Neuronal stem cell (in vitro differentiated cells): ENCODE measurements at regions not wholly inside any gene's neighbourhood (a gene's known extent, or its start where the extent isn't known, plus 50 kb on each side); places are given as distances from the start of the nearest gene placed in this dataset.

Experiments used
- DNase-seq: peaks from one replicate; pipeline ENCODE4 v3.0.0-alpha.2; 2013; ENCODE audit warnings: low spot score
- H2AFZ ChIP-seq: one replicate; pipeline ENCODE4 v1.6.1; 2013; ENCODE audit warnings: mild to moderate bottlenecking, low read length, inconsistent platforms
- H2AK5ac ChIP-seq: 2 replicates; pipeline ENCODE4 v1.6.1; 2013; ENCODE audit warnings: low read depth, mild to moderate bottlenecking, inconsistent platforms, low read length, moderate library complexity, mixed read lengths
- H2BK120ac ChIP-seq: 2 replicates; pipeline ENCODE4 v1.6.1; 2013; ENCODE audit warnings: low read depth, mild to moderate bottlenecking, inconsistent platforms, low read length, moderate library complexity, mixed read lengths
- H2BK12ac ChIP-seq: one replicate; pipeline ENCODE4 v1.6.1; 2013; ENCODE audit warnings: low read length, inconsistent platforms
- H2BK15ac ChIP-seq: 2 replicates; pipeline ENCODE4 v1.6.1; 2013; ENCODE audit warnings: mild to moderate bottlenecking, low read length, inconsistent platforms, mixed read lengths
- H2BK5ac ChIP-seq: one replicate; pipeline ENCODE4 v1.6.1; 2013; ENCODE audit warnings: inconsistent platforms, mild to moderate bottlenecking, low read length, moderate library complexity
- H3K14ac ChIP-seq: one replicate; pipeline ENCODE4 v1.6.1; 2013; ENCODE audit warnings: low read length, inconsistent platforms
- H3K18ac ChIP-seq: 2 replicates; pipeline ENCODE4 v1.6.1; 2013; ENCODE audit warnings: low read length, inconsistent platforms
- H3K23ac ChIP-seq: 2 replicates; pipeline ENCODE4 v1.6.1; 2013; ENCODE audit warnings: low read depth, mild to moderate bottlenecking, mixed read lengths, low read length, inconsistent platforms; ENCODE audit not compliant: poor library complexity
- H3K27ac ChIP-seq: replicated peaks from 3 replicates; pipeline ENCODE4 v1.5.1; 2013; ENCODE audit warnings: low read length, inconsistent platforms
- H3K27me3 ChIP-seq, 3 experiments: 2 replicates each; pipeline ENCODE4 v1.6.1; 2013; ENCODE audit warnings: low read length in 3 of 3, mild to moderate bottlenecking in 2 of 3, inconsistent platforms in 1 of 3, low read depth in 1 of 3, mixed read lengths in 1 of 3, moderate library complexity in 1 of 3; ENCODE audit not compliant: control insufficient read depth in 3 of 3, insufficient read depth in 3 of 3
- H3K36me3 ChIP-seq, 2 donors: replicated peaks in 1 of 2; 2 replicates each; pipeline ENCODE4 v1.6.1; 2013; ENCODE audit warnings: low read length in 2 of 2; ENCODE audit not compliant: control insufficient read depth in 2 of 2, insufficient read depth in 2 of 2
- H3K4ac ChIP-seq: 2 replicates; pipeline ENCODE4 v1.6.1; 2013; ENCODE audit warnings: inconsistent platforms, mild to moderate bottlenecking, low read length, moderate library complexity
- H3K4me1 ChIP-seq, 2 donors: 1 replicate in 1 of 2; 2 replicates in 1 of 2; pipeline ENCODE4 v1.6.1; 2013; ENCODE audit warnings: low read length in 2 of 2, low read depth in 1 of 2; ENCODE audit not compliant: control insufficient read depth in 2 of 2, insufficient read depth in 1 of 2
- H3K4me2 ChIP-seq: one replicate; pipeline ENCODE4 v1.6.1; 2013; ENCODE audit warnings: mild to moderate bottlenecking, low read length, inconsistent platforms; ENCODE audit not compliant: insufficient read depth, poor library complexity, severe bottlenecking
- H3K4me3 ChIP-seq, 2 donors: 2 replicates each; pipeline ENCODE4 v1.5.1; 2013; ENCODE audit warnings: low read length in 2 of 2, mild to moderate bottlenecking in 2 of 2, inconsistent platforms in 1 of 2, moderate library complexity in 1 of 2
- H3K79me1 ChIP-seq: one replicate; pipeline ENCODE4 v1.6.1; 2013; ENCODE audit warnings: low read depth, mild to moderate bottlenecking, inconsistent platforms, low read length, moderate library complexity
- H3K9ac ChIP-seq: one replicate; pipeline ENCODE4 v1.6.1; 2013; ENCODE audit warnings: mild to moderate bottlenecking, low read depth, low read length, inconsistent platforms; ENCODE audit not compliant: poor library complexity
- H3K9me3 ChIP-seq, 2 donors: replicated peaks in 1 of 2; 2 replicates each; pipeline versions ENCODE3 to v1.6.1; 2013; ENCODE audit warnings: low read length in 2 of 2, mild to moderate bottlenecking in 2 of 2, inconsistent platforms in 1 of 2, low read depth in 1 of 2, mixed read lengths in 1 of 2, moderate library complexity in 1 of 2; ENCODE audit not compliant: control insufficient read depth in 2 of 2, insufficient read depth in 1 of 2
- H4K8ac ChIP-seq: one replicate; pipeline ENCODE4 v1.6.1; 2013; ENCODE audit warnings: low read depth, mild to moderate bottlenecking, inconsistent platforms, low read length, moderate library complexity
- H4K91ac ChIP-seq: one replicate; pipeline ENCODE4 v1.6.1; 2013; ENCODE audit warnings: low read length, low read depth, mild to moderate bottlenecking, inconsistent platforms; ENCODE audit not compliant: poor library complexity
- WGBS, 2 donors: extraction: QIAGEN DNeasy Blood & Tissue Kit; methylation state at CpG; one replicate each; pipeline ENCODE4 v1.1.7; 2013; ENCODE audit warnings: missing lambda C conversion rate in 2 of 2, mixed read lengths in 1 of 2; ENCODE audit not compliant: insufficient read length in 2 of 2, insufficient replicate concordance in 1 of 2; ENCODE audit errors: extremely low coverage in 2 of 2; 5-methylcytosine and 5-hydroxymethylcytosine counted together

GRCh38 chr3:195004512-195005250 is 266.3 kb downstream of the XXYLT1 start:
- no peak overlapping the region for H3K4ac ChIP-seq
- WGBS, 2 donors = no CpG with 5 or more reads among the region's 9 CpGs
- H2AK5ac ChIP-seq = no peak overlapping the region
- H3K4me2 ChIP-seq = no peak overlapping the region
- H2AFZ ChIP-seq = no peak overlapping the region
- no peak overlapping the region for H3K23ac ChIP-seq
- H3K36me3 ChIP-seq = no peaks in the 10 kb centered on the region
- H2BK15ac ChIP-seq = no peak overlapping the region
- no peak overlapping the region for H3K4me3 ChIP-seq
- H2BK120ac ChIP-seq = no peak overlapping the region
- H3K79me1 ChIP-seq = no peaks in the 10 kb centered on the region
- no peak for DNase-seq
- H3K27me3 ChIP-seq = no peaks in the 10 kb centered on the region
- H3K4me1 ChIP-seq = no peaks in the 10 kb centered on the region
- H3K9me3 ChIP-seq = no peaks in the 10 kb centered on the region
- H3K9ac ChIP-seq = no peak overlapping the region
- no peak overlapping the region for H2BK5ac ChIP-seq
- H3K14ac ChIP-seq = no peak overlapping the region
- H3K27ac ChIP-seq = no peak overlapping the region
- no peak overlapping the region for H4K91ac ChIP-seq
- H4K8ac ChIP-seq = no peak overlapping the region
- no peak overlapping the region for H2BK12ac ChIP-seq
- H3K18ac ChIP-seq = no peak overlapping the region

- Histone ChIP-seq H3K4ac (no peak overlapping the region), H2BK120ac (no peak overlapping the region), H3K4me1 (no peaks in the 10 kb centered on the region), H4K91ac (no peak overlapping the region), H2BK12ac (no peak overlapping the region), H4K8ac (no peak overlapping the region), H3K4me3 (no peak overlapping the region), H3K14ac (no peak overlapping the region), H2AK5ac (no peak overlapping the region), H3K9me3 (no peaks in the 10 kb centered on the region), H3K27me3 (no peaks in the 10 kb centered on the region), H3K36me3 (no peaks in the 10 kb centered on the region), H3K9ac (no peak overlapping the region), H3K4me2 (no peak overlapping the region), H2BK15ac (no peak overlapping the region), H3K79me1 (no peaks in the 10 kb centered on the region), H2AFZ (no peak overlapping the region), H3K27ac (no peak overlapping the region), H3K23ac (no peak overlapping the region), H3K18ac (no peak overlapping the region), H2BK5ac (no peak overlapping the region)
- no peak for DNase-seq
- no CpG with 5 or more reads among the region's 7 CpGs for WGBS, 2 donors
Measured at GRCh38 chr3:195005251-195005620, 265.7 kb downstream of the XXYLT1 start.

GRCh38 chr3:195005759-195006510 is 265.0 kb downstream of the XXYLT1 start:
- Histone ChIP-seq H3K4ac (no peak overlapping the region), H3K4me1 (no peaks in the 10 kb centered on the region), H3K79me1 (no peaks in the 10 kb centered on the region), H3K18ac (no peak overlapping the region), H3K27ac (no peak overlapping the region), H3K4me3 (no peak overlapping the region), H2BK15ac (no peak overlapping the region), H3K27me3 (no peaks in the 10 kb centered on the region), H3K9me3 (no peaks in the 10 kb centered on the region), H2AFZ (no peak overlapping the region), H4K8ac (no peak overlapping the region), H4K91ac (no peak overlapping the region), H2AK5ac (peak overlapping the region; percentile 76), H3K14ac (no peak overlapping the region), H3K9ac (no peak overlapping the region), H2BK12ac (no peak overlapping the region), H2BK5ac (no peak overlapping the region), H3K23ac (no peak overlapping the region), H3K4me2 (no peak overlapping the region), H3K36me3 (no peaks in the 10 kb centered on the region), H2BK120ac (no peak overlapping the region)
- WGBS, 2 donors = no CpG with 5 or more reads among the region's 18 CpGs
- DNase-seq = no peak

- WGBS, 2 donors = no CpG with 5 or more reads among the region's 5 CpGs
- no peaks in the 10 kb centered on the region for H3K27me3 ChIP-seq
- no peak overlapping the region for H2BK5ac ChIP-seq
- H3K4ac ChIP-seq = no peak overlapping the region
- H3K14ac ChIP-seq = no peak overlapping the region
- DNase-seq = no peak
- no peaks in the 10 kb centered on the region for H3K9me3 ChIP-seq
- no peak overlapping the region for H3K9ac ChIP-seq
- H3K18ac ChIP-seq = no peak overlapping the region
- no peak overlapping the region for H4K8ac ChIP-seq
- H3K4me1 ChIP-seq = no peaks in the 10 kb centered on the region
- H3K4me3 ChIP-seq = no peak overlapping the region
- H2BK15ac ChIP-seq = no peak overlapping the region
- no peak overlapping the region for H3K4me2 ChIP-seq
- H3K79me1 ChIP-seq = no peaks in the 10 kb centered on the region
- H2BK12ac ChIP-seq = no peak overlapping the region
- no peaks in the 10 kb centered on the region for H3K36me3 ChIP-seq
- H2AK5ac ChIP-seq = no peak overlapping the region
- H2AFZ ChIP-seq = no peak overlapping the region
- H3K23ac ChIP-seq = no peak overlapping the region
- H3K27ac ChIP-seq = no peak overlapping the region
- no peak overlapping the region for H2BK120ac ChIP-seq
- no peak overlapping the region for H4K91ac ChIP-seq
Measured at GRCh38 chr3:195007151-195007550, 263.8 kb downstream of the XXYLT1 start.
